HCT116 (cell line): ENCODE measurements at regions not wholly inside any gene's neighbourhood (a gene's known extent, or its start where the extent isn't known, plus 50 kb on each side); places are given as distances from the start of the nearest gene placed in this dataset.

Source experiments
- ATAC-seq: fragments of 200-7000 bp; cut with Tn5 transposase; 2 replicates; pipeline ENCODE4 v1.9.1; 2020; ENCODE audit warnings: mild to moderate bottlenecking, moderate library complexity
- BruUV-seq: library from RNA; stranded (reverse); fragments of 400-500 nt; replicated peaks from 2 replicates; lab custom pipeline; 2021; lab: Mats Ljungman, UMichigan
- CTCF ChIA-PET: fragments of 300-600 bp; sonication (Branson Sonifier 250); formaldehyde crosslinking; loops from one replicate; lab custom pipeline; 2021; ENCODE audit warnings: antibody characterized with exemption; lab: Charles Lee
- POLR2A ChIA-PET: fragments of 300-600, 350-600 bp; sonication (Branson Sonifier 250); formaldehyde crosslinking; loops from one replicate; lab custom pipeline; 2021; ENCODE audit warnings: antibody characterized with exemption; lab: Charles Lee
- RAD21 ChIA-PET, 2 experiments: fragments of 300-600 bp; sonication (Branson Sonifier 250); formaldehyde crosslinking; loops; one replicate each; lab custom pipeline; 2023; ENCODE audit warnings: low total read pairs in 2 of 2; ENCODE audit not compliant: uncharacterized antibody in 2 of 2, unreplicated experiment in 2 of 2, low non-redundant PET in 1 of 2; lab: Charles Lee
- DNase-seq: peaks from one replicate; pipeline ENCODE4 v3.0.0-alpha.2; 2010; ENCODE audit warnings: low read depth, low spot score
- H2AFZ ChIP-seq: fragments of 200-600 bp; shearing (Covaris generic), sonication (generic); 2 replicates; pipeline ENCODE4 v1.6.1; 2017; ENCODE audit warnings: low read depth, mixed run types, mixed read lengths, antibody characterized with exemption, low read length; ENCODE audit not compliant: poor library complexity, severe bottlenecking
- H3K27ac ChIP-seq: 2 replicates; pipeline ENCODE4 v1.5.1; 2012; ENCODE audit warnings: low read depth, low read length
- H3K27me3 ChIP-seq: fragments of 200-600 bp; sonication (generic); 2 replicates; pipeline ENCODE4 v1.6.1; 2016; ENCODE audit warnings: mixed run types, low read length, mixed read lengths; ENCODE audit not compliant: insufficient read depth
- H3K36me3 ChIP-seq, 2 experiments: fragments of 200-500 bp in 1 of 2; fragments of 200-600 bp in 1 of 2; sonication (Bioruptor generic) in 1 of 2; sonication (generic) in 1 of 2; 2 replicates each; pipeline versions ENCODE4 v1.5.1 to v1.6.1; 2014 to 2016; ENCODE audit warnings: low read length in 2 of 2, inconsistent platforms in 1 of 2, mixed read lengths in 1 of 2, mixed run types in 1 of 2; ENCODE audit not compliant: insufficient read depth in 2 of 2, control insufficient read depth in 1 of 2
- H3K4me1 ChIP-seq, 2 experiments: fragments of 200-600 bp in 1 of 2; sonication (generic) in 1 of 2; 2 replicates each; pipeline versions ENCODE4 v1.5.1 to v1.6.1; 2012 to 2017; ENCODE audit warnings: low read length in 2 of 2, inconsistent platforms in 1 of 2, mild to moderate bottlenecking in 1 of 2, mixed read lengths in 1 of 2, mixed run types in 1 of 2, moderate library complexity in 1 of 2; ENCODE audit not compliant: insufficient read depth in 2 of 2, control insufficient read depth in 1 of 2
- H3K4me2 ChIP-seq: fragments of 200-600 bp; sonication (generic); 2 replicates; pipeline ENCODE4 v1.6.1; 2017; ENCODE audit warnings: mixed run types, low read length, mixed read lengths
- H3K4me3 ChIP-seq, 2 experiments: fragments of 200-600 bp in 1 of 2; sonication (generic) in 1 of 2; replicated peaks in 1 of 2; 2 replicates each; pipeline ENCODE4 v1.5.1; 2011 to 2016; ENCODE audit warnings: low read length in 2 of 2, control low read depth in 1 of 2, low read depth in 1 of 2, mild to moderate bottlenecking in 1 of 2, mixed read lengths in 1 of 2, mixed run types in 1 of 2
- H3K79me2 ChIP-seq: fragments of 200-600 bp; sonication (generic); 2 replicates; pipeline ENCODE4 v1.6.1; 2017; ENCODE audit warnings: mild to moderate bottlenecking, mixed run types, low read length, moderate library complexity, mixed read lengths; ENCODE audit not compliant: insufficient read depth
- H3K9ac ChIP-seq: fragments of 200-600 bp; sonication (generic); 2 replicates; pipeline ENCODE4 v1.6.1; 2016; ENCODE audit warnings: low read length, mixed read lengths
- H3K9me2 ChIP-seq: fragments of 200-600 bp; sonication (generic), shearing (Covaris generic); 2 replicates; pipeline ENCODE4 v1.6.1; 2017; ENCODE audit warnings: mixed run types, mild to moderate bottlenecking, moderate library complexity; ENCODE audit not compliant: insufficient read depth
- H3K9me3 ChIP-seq, 2 experiments: fragments of 200-500 bp in 1 of 2; fragments of 200-600 bp in 1 of 2; sonication (Bioruptor generic) in 1 of 2; sonication (generic) in 1 of 2; 2 replicates each; pipeline ENCODE4 v1.6.1; 2014 to 2017; ENCODE audit warnings: low read length in 2 of 2, mixed read lengths in 2 of 2, inconsistent platforms in 1 of 2, low read depth in 1 of 2, mild to moderate bottlenecking in 1 of 2, mixed run types in 1 of 2, moderate library complexity in 1 of 2; ENCODE audit not compliant: control insufficient read depth in 1 of 2, insufficient read depth in 1 of 2
- H4K20me1 ChIP-seq: fragments of 200-600 bp; sonication (generic), shearing (Covaris generic); 2 replicates; pipeline ENCODE4 v1.6.1; 2017; ENCODE audit warnings: mixed run types, mild to moderate bottlenecking, moderate library complexity; ENCODE audit not compliant: insufficient read depth
- ATF3 ChIP-seq: IDR thresholded peaks from 2 replicates; pipeline ENCODE4 v1.6.1; 2012
- CBX3 ChIP-seq: IDR thresholded peaks from 2 replicates; pipeline ENCODE4 v1.6.1; 2012; ENCODE audit warnings: low read depth
- CEBPB ChIP-seq: IDR thresholded peaks from 2 replicates; pipeline ENCODE4 v1.6.1; 2012; ENCODE audit warnings: low read depth
- EZH2 ChIP-seq: fragments of 200-600 bp; sonication (generic); IDR thresholded peaks from 2 replicates; pipeline ENCODE4 v1.6.1; 2017; ENCODE audit warnings: antibody characterized with exemption, mixed run types
- FOSL1 ChIP-seq: IDR thresholded peaks from 2 replicates; pipeline ENCODE4 v1.6.1; 2012; ENCODE audit warnings: low read depth
- JUND ChIP-seq: IDR thresholded peaks from 2 replicates; pipeline ENCODE4 v1.6.1; 2012
- MAX ChIP-seq: IDR thresholded peaks from 2 replicates; pipeline ENCODE4 v1.6.1; 2012
- RAD21 ChIP-seq: IDR thresholded peaks from 2 replicates; pipeline ENCODE4 v1.6.1; 2012; ENCODE audit warnings: low read depth, mild to moderate bottlenecking
- SP1 ChIP-seq: IDR thresholded peaks from 2 replicates; pipeline ENCODE4 v1.6.1; 2012; ENCODE audit warnings: low read depth
- SRF ChIP-seq: IDR thresholded peaks from 2 replicates; pipeline ENCODE4 v1.6.1; 2012; ENCODE audit warnings: low read depth
- TCF7L2 ChIP-seq: IDR thresholded peaks from 2 replicates; pipeline ENCODE4 v1.7.0; 2011; ENCODE audit warnings: borderline replicate concordance, inconsistent platforms; ENCODE audit not compliant: insufficient read depth, insufficient read length; ENCODE audit errors: extremely low read depth
- YY1 ChIP-seq: IDR thresholded peaks from 2 replicates; pipeline ENCODE4 v1.6.1; 2011; ENCODE audit warnings: low read length, low read depth, moderate library complexity, mild to moderate bottlenecking; ENCODE audit not compliant: insufficient replicate concordance; ENCODE audit errors: extremely low read depth
- ZNF274 ChIP-seq: fragments of 200-500 bp; sonication (Bioruptor generic); IDR thresholded peaks from 2 replicates; pipeline ENCODE4 v1.6.1; 2014; ENCODE audit warnings: mild to moderate bottlenecking, low read depth, low read length, inconsistent platforms
- intact Hi-C: fragments of 100-400 bp; cut with micrococcal nuclease; formaldehyde crosslinking; loops from 2 replicates; pipeline ENCODE4 v1.10.0; 2022

GRCh38 chr6:91711518-91711917 is 1124.6 kb upstream of the MAP3K7 start:
- ChIA-PET CTCF (no interaction called here), POLR2A (no interaction called here), RAD21 (no interaction called here)
- no peaks in the 10 kb centered on the region; a peak in 1 of 4 replicates for H3K36me3 ChIP-seq
- DNase-seq (no peak), ATAC-seq (no peak)
- no peak overlapping the region for H3K9ac ChIP-seq
- H3K9me2 ChIP-seq, result no peaks in the 10 kb centered on the region
- no peak for TF ChIP-seq CEBPB
- TF ChIP-seq FOSL1, result no peak
- no peak for TF ChIP-seq ZNF274
- peaks cover 0 to 13% of the 10 kb centered on the region in 2 experiments; a peak in 2 of 4 replicates for H3K9me3 ChIP-seq
- no peak overlapping the region for H2AFZ ChIP-seq
- intact Hi-C loops, result no loop called here
- H3K27ac ChIP-seq, result no peak overlapping the region
- no peak overlapping the region for H3K4me2 ChIP-seq
- H3K4me1 ChIP-seq, result no peaks in the 10 kb centered on the region
- H3K4me3 ChIP-seq, result no peak overlapping the region
- BruUV-seq, result no TSS peak
- H4K20me1 ChIP-seq, result no peaks in the 10 kb centered on the region
- no peaks in the 10 kb centered on the region for H3K79me2 ChIP-seq
- no peaks in the 10 kb centered on the region for H3K27me3 ChIP-seq

GRCh38 chr6:91710342-91710741 is 1123.5 kb upstream of the MAP3K7 start:
- no peak overlapping the region for H3K4me2 ChIP-seq
- no TSS peak for BruUV-seq
- H3K9me3 ChIP-seq, result peaks cover 0 to 13% of the 10 kb centered on the region in 2 experiments; a peak in 2 of 4 replicates
- no peaks in the 10 kb centered on the region for H3K4me1 ChIP-seq
- no peak for TF ChIP-seq YY1
- TF ChIP-seq MAX, result no peak
- no peak for TF ChIP-seq JUND
- no peak for TF ChIP-seq ZNF274
- TF ChIP-seq EZH2, result no peak
- no peak for TF ChIP-seq TCF7L2
- TF ChIP-seq ATF3, result no peak
- no peak for TF ChIP-seq RAD21
- no peak for TF ChIP-seq SP1
- no peak for TF ChIP-seq CBX3
- no peak for TF ChIP-seq SRF
- H3K9ac ChIP-seq, result no peak overlapping the region
- ChIA-PET POLR2A (no interaction called here), CTCF (no interaction called here), RAD21 (no interaction called here)
- no peaks in the 10 kb centered on the region for H3K27me3 ChIP-seq
- DNase-seq (no peak), ATAC-seq (no peak)
- no peak overlapping the region for H2AFZ ChIP-seq
- H3K79me2 ChIP-seq, result no peaks in the 10 kb centered on the region
- H3K27ac ChIP-seq, result no peak overlapping the region
- no peaks in the 10 kb centered on the region; a peak in 1 of 4 replicates for H3K36me3 ChIP-seq
- H4K20me1 ChIP-seq, result no peaks in the 10 kb centered on the region
- no peaks in the 10 kb centered on the region for H3K9me2 ChIP-seq
- no peak overlapping the region for H3K4me3 ChIP-seq
- intact Hi-C loops, result no loop called here
